Body of pancreas (tissue), 4 donors: ENCODE measurements at regions not wholly inside any gene's neighbourhood (a gene's known extent, or its start where the extent isn't known, plus 50 kb on each side); places are given as distances from the start of the nearest gene placed in this dataset.

Experiments
- POLR2A ChIP-seq, 3 donors: fragments of 450-650 bp; IDR thresholded peaks; one replicate each; pipeline ENCODE4 v1.6.1; 2016; ENCODE audit warnings: antibody characterized with exemption in 3 of 3, mild to moderate bottlenecking in 2 of 3
- TF ChIP-seq, protein P1 (sequence below), 7 experiments: fragments of 450-650 bp in 4 of 7; fragments of 200-600 bp in 3 of 7; sonication (generic) in 3 of 7; IDR thresholded peaks; one replicate each; pipeline ENCODE4 v1.5.1; 2016 to 2019; ENCODE audit warnings: antibody characterized with exemption in 7 of 7

DNA sequence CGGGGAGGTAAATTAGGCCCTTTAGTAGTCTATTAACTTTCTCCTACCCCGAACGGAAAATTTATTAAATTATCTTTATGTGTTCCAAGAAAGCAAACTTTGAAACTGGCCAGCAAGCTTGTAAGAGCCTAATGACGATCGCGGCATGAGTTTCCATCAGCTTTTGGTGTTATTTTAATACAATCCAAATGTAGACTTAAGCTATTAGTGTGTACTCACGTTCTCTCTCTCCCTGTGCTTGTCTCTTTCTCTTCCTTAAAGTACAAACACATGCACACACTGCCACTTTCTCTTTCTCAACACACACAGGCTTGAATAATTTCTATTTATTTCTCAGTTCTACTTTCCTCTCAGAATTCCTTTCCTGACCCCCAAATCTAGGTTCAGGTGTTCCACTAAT, 108.8 kb upstream of the MME start:
- no peak for TF ChIP-seq POLR2A (IDR thresholded peaks at IDR 0.05)
- TF ChIP-seq, protein P1, sequence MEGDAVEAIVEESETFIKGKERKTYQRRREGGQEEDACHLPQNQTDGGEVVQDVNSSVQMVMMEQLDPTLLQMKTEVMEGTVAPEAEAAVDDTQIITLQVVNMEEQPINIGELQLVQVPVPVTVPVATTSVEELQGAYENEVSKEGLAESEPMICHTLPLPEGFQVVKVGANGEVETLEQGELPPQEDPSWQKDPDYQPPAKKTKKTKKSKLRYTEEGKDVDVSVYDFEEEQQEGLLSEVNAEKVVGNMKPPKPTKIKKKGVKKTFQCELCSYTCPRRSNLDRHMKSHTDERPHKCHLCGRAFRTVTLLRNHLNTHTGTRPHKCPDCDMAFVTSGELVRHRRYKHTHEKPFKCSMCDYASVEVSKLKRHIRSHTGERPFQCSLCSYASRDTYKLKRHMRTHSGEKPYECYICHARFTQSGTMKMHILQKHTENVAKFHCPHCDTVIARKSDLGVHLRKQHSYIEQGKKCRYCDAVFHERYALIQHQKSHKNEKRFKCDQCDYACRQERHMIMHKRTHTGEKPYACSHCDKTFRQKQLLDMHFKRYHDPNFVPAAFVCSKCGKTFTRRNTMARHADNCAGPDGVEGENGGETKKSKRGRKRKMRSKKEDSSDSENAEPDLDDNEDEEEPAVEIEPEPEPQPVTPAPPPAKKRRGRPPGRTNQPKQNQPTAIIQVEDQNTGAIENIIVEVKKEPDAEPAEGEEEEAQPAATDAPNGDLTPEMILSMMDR (IDR thresholded peaks at IDR 0.05), result no peak
